ENCODE measurements at regions not wholly inside any gene's neighbourhood (a gene's known extent, or its start where the extent isn't known, plus 50 kb on each side); places are given as distances from the start of the nearest gene placed in this dataset.
A peak's percentile ranks its signal among the peaks of the same experiment; 100 is the strongest.
"Not testable (repeated sequence)": the region's sequence is repeated elsewhere in the genome, so short reads cannot be mapped to it uniquely, and the experiment has no call there.

- not testable (repeated sequence) for DNase-seq (ENCODE audit: extremely low spot score, unreplicated experiment); H3K27me3 Mint-ChIP-seq; H3K4me1 Mint-ChIP-seq (ENCODE audit: unreplicated experiment); H3K9me3 Mint-ChIP-seq; H3K36me3 Mint-ChIP-seq; H3K27ac Mint-ChIP-seq; H3K4me3 Mint-ChIP-seq
Observed at GRCh38 chr11:14573539-14574057, 53.4 kb upstream of the PSMA1 start.

GRCh38 chr11:14577292-14577691 lies 57.1 kb upstream of the PSMA1 start:
- Mint-ChIP-seq H3K4me1 (ENCODE audit: unreplicated experiment) (peaks cover 8% of the 10 kb centered on the region), H3K4me3 (no peak overlapping the region), H3K27me3 (no peaks in the 10 kb centered on the region), H3K36me3 (no peaks in the 10 kb centered on the region), H3K9me3 (no peaks in the 10 kb centered on the region), H3K27ac (no peak overlapping the region)
- no peak for TF ChIP-seq CTCF (conservative IDR thresholded peaks at IDR 0.05)
- DNase-seq (ENCODE audit: extremely low spot score, unreplicated experiment) = no peak

- no peak for TF ChIP-seq CTCF (conservative IDR thresholded peaks at IDR 0.05)
- Mint-ChIP-seq H3K27me3 (no peaks in the 10 kb centered on the region), H3K36me3 (no peaks in the 10 kb centered on the region), H3K4me3 (no peak overlapping the region), H3K4me1 (ENCODE audit: unreplicated experiment) (peaks cover 9% of the 10 kb centered on the region), H3K27ac (peak overlapping the region; percentile 21), H3K9me3 (no peaks in the 10 kb centered on the region)
- DNase-seq (ENCODE audit: extremely low spot score, unreplicated experiment) = no peak
Observed at GRCh38 chr11:14577835-14578529, 57.8 kb upstream of the PSMA1 start.

- Mint-ChIP-seq H3K27ac (peak overlapping the region; percentile 21), H3K36me3 (no peaks in the 10 kb centered on the region), H3K4me1 (ENCODE audit: unreplicated experiment) (peaks cover 15% of the 10 kb centered on the region)
Observed at GRCh38 chr11:14578541-14578956, 58.4 kb upstream of the PSMA1 start.

GRCh38 chr11:14579646-14580045 lies 59.5 kb upstream of the PSMA1 start:
- Mint-ChIP-seq H3K27me3 (no peaks in the 10 kb centered on the region), H3K4me3 (no peak overlapping the region), H3K9me3 (no peaks in the 10 kb centered on the region), H3K36me3 (no peaks in the 10 kb centered on the region), H3K4me1 (ENCODE audit: unreplicated experiment) (peaks cover 22% of the 10 kb centered on the region), H3K27ac (no peak overlapping the region)
- no peak for DNase-seq (ENCODE audit: extremely low spot score, unreplicated experiment)
- no peak for TF ChIP-seq CTCF (conservative IDR thresholded peaks at IDR 0.05)

More at GRCh38 chr11:14578541-14578956, 58.4 kb upstream of the PSMA1 start:
- Mint-ChIP-seq H3K4me3 (no peak overlapping the region), H3K27me3 (no peaks in the 10 kb centered on the region), H3K9me3 (no peaks in the 10 kb centered on the region)
- TF ChIP-seq CTCF (conservative IDR thresholded peaks at IDR 0.05) = no peak
- DNase-seq (ENCODE audit: extremely low spot score, unreplicated experiment) = no peak

- Mint-ChIP-seq H3K4me1 (ENCODE audit: unreplicated experiment) (peaks cover 24% of the 10 kb centered on the region), H3K36me3 (no peaks in the 10 kb centered on the region), H3K9me3 (no peaks in the 10 kb centered on the region), H3K4me3 (no peak overlapping the region), H3K27ac (no peak overlapping the region), H3K27me3 (no peaks in the 10 kb centered on the region)
- no peak for DNase-seq (ENCODE audit: extremely low spot score, unreplicated experiment)
- TF ChIP-seq CTCF (conservative IDR thresholded peaks at IDR 0.05) = no peak
Observed at GRCh38 chr11:14582793-14583192, 60.8 kb upstream of the PDE3B start.
